ENCODE measurements at regions not wholly inside any gene's neighbourhood (a gene's known extent, or its start where the extent isn't known, plus 50 kb on each side); places are given as distances from the start of the nearest gene placed in this dataset.

GRCh38 chr3:190709351-190709773, 153.1 kb downstream of the GMNC start:
- TF ChIP-seq, protein P1, sequence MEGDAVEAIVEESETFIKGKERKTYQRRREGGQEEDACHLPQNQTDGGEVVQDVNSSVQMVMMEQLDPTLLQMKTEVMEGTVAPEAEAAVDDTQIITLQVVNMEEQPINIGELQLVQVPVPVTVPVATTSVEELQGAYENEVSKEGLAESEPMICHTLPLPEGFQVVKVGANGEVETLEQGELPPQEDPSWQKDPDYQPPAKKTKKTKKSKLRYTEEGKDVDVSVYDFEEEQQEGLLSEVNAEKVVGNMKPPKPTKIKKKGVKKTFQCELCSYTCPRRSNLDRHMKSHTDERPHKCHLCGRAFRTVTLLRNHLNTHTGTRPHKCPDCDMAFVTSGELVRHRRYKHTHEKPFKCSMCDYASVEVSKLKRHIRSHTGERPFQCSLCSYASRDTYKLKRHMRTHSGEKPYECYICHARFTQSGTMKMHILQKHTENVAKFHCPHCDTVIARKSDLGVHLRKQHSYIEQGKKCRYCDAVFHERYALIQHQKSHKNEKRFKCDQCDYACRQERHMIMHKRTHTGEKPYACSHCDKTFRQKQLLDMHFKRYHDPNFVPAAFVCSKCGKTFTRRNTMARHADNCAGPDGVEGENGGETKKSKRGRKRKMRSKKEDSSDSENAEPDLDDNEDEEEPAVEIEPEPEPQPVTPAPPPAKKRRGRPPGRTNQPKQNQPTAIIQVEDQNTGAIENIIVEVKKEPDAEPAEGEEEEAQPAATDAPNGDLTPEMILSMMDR (IDR thresholded peaks at IDR 0.05; ENCODE audit: control extremely low read depth in 1 of 3, insufficient read depth in 1 of 3, low read depth in 1 of 3, low read length in 3 of 3): no peak
- TF ChIP-seq CHD7 (IDR thresholded peaks at IDR 0.05; ENCODE audit: insufficient replicate concordance, low read length) (no peak), SP1 (IDR thresholded peaks at IDR 0.05; ENCODE audit: low read depth, low read length) (no peak), EZH2 (IDR thresholded peaks at IDR 0.05; ENCODE audit: low read depth, low read length, severe bottlenecking) (no peak), RAD21 (IDR thresholded peaks at IDR 0.05 in 1 of 2, conservative IDR thresholded peaks at IDR 0.05 in 1 of 2; ENCODE audit: low read depth in 2 of 2, low read length in 2 of 2) (no peak), JUND (IDR thresholded peaks at IDR 0.05; ENCODE audit: low read length) (no peak), POLR2A (IDR thresholded peaks at IDR 0.05; ENCODE audit: control extremely low read depth in 1 of 2, low read depth in 2 of 2, low read length in 2 of 2) (no peak), YY1 (IDR thresholded peaks at IDR 0.05; ENCODE audit: low read depth, low read length) (no peak), SIRT6 (IDR thresholded peaks at IDR 0.05; ENCODE audit: low read length) (no peak), SP4 (IDR thresholded peaks at IDR 0.05; ENCODE audit: low read length) (no peak)

Measured in H1 (cell line).